ENCODE measurements at regions not wholly inside any gene's neighbourhood (a gene's known extent, or its start where the extent isn't known, plus 50 kb on each side); places are given as distances from the start of the nearest gene placed in this dataset.
"Not testable (repeated sequence)": the region's sequence is repeated elsewhere in the genome, so short reads cannot be mapped to it uniquely, and the experiment has no call there.

DNA sequence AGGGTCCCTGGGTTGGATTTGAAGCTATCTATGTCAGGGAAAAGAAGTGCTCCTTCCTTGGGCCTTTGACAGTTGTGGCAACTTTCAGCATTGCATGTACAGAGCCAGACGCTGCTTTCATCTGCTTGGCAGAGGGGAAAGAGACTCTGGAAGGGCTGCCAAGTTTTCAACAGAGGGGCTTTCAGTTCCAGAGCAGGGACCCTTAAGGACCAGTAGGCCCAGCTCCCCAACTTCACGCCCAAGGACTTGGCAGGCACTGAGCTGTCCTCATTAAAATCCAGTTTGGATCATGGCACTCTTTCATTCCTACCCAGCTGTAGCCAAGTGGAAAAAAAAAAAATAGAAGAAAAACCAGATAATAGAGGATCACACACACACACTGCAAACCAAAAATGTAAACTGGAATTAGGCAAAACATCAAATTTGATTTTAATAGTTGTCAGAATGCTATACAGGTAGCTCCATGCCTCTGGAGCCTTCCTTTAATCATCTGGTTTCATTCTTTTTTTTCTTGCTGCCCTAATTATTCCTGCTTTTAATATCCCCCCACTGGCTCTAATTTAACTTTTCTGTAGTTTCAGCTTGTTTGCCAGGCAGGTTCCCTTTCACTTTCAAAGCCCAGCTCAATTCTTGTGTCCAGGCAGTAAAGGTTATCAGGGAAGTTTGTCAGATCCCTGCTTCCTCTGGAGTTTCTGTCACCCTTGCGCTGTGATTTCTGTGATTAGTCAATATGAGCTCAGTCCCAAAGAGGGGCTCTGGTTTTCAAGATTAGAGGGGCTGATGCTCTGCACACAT, 702.6 kb upstream of the CDH8 start:
- no peak overlapping the region for H3K4me2 ChIP-seq (ENCODE audit: low read depth, low read length, poor library complexity, severe bottlenecking)
- no peak for DNase-seq
- H3K79me2 ChIP-seq (ENCODE audit: low read length): no peaks in the 10 kb centered on the region
- no peaks in the 10 kb centered on the region for H4K20me1 ChIP-seq (ENCODE audit: insufficient read depth, low read depth, low read length)
- no peak overlapping the region for H3K27ac ChIP-seq (ENCODE audit: low read length)
- no peaks in the 10 kb centered on the region for H3K4me1 ChIP-seq (ENCODE audit: low read length)
- H3K9me2 ChIP-seq (replicated peaks; ENCODE audit: insufficient read depth, low read length): no peaks in the 10 kb centered on the region
- no peak overlapping the region for H2AFZ ChIP-seq (ENCODE audit: low read length)
- H3K4me3 ChIP-seq (ENCODE audit: low read length): no peak overlapping the region
- no peaks in the 10 kb centered on the region for H3K27me3 ChIP-seq (ENCODE audit: low read length)
- H3K9ac ChIP-seq (ENCODE audit: low read length): no peak overlapping the region
- no peaks in the 10 kb centered on the region for H3K36me3 ChIP-seq (ENCODE audit: insufficient read depth, low read length)
- peaks cover 27% of the 10 kb centered on the region for H3K9me3 ChIP-seq (ENCODE audit: low read length)

DNA sequence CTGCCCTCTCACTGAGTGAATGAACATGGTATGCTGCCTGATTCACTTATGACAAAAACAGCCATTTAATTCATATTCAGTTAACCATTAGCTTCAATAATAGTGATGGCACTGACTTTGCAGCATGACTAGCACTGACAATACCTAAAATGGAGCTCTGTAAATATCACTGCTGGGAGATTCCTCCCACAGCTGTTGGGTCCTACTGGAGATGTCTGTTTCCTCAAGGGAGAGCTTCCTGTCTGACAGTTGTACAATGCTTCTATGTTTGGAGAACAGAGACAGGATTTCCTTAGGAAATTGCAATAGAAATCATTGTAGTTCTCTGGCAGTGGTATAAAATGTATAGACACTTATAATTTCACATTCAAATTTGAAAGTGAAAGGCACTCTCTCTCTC, 695.9 kb upstream of the CDH8 start:
- peaks cover 13% of the 10 kb centered on the region for H3K9me3 ChIP-seq (ENCODE audit: low read length)
- H3K9me2 ChIP-seq (replicated peaks; ENCODE audit: insufficient read depth, low read length): no peaks in the 10 kb centered on the region; the same call in 1 of the 2 replicates
- H2AFZ ChIP-seq (ENCODE audit: low read length): no peak overlapping the region
- no peaks in the 10 kb centered on the region for H3K79me2 ChIP-seq (ENCODE audit: low read length)
- no peak overlapping the region for H3K4me3 ChIP-seq (ENCODE audit: low read length)
- no peak overlapping the region for H3K4me2 ChIP-seq (ENCODE audit: low read depth, low read length, poor library complexity, severe bottlenecking)
- no peak overlapping the region for H3K27ac ChIP-seq (ENCODE audit: low read length)
- no peaks in the 10 kb centered on the region for H4K20me1 ChIP-seq (ENCODE audit: insufficient read depth, low read depth, low read length)
- DNase-seq: no peak
- H3K36me3 ChIP-seq (ENCODE audit: insufficient read depth, low read length): no peaks in the 10 kb centered on the region
- H3K27me3 ChIP-seq (ENCODE audit: low read length): no peaks in the 10 kb centered on the region
- H3K9ac ChIP-seq (ENCODE audit: low read length): no peak overlapping the region
- no peaks in the 10 kb centered on the region for H3K4me1 ChIP-seq (ENCODE audit: low read length)

DNA sequence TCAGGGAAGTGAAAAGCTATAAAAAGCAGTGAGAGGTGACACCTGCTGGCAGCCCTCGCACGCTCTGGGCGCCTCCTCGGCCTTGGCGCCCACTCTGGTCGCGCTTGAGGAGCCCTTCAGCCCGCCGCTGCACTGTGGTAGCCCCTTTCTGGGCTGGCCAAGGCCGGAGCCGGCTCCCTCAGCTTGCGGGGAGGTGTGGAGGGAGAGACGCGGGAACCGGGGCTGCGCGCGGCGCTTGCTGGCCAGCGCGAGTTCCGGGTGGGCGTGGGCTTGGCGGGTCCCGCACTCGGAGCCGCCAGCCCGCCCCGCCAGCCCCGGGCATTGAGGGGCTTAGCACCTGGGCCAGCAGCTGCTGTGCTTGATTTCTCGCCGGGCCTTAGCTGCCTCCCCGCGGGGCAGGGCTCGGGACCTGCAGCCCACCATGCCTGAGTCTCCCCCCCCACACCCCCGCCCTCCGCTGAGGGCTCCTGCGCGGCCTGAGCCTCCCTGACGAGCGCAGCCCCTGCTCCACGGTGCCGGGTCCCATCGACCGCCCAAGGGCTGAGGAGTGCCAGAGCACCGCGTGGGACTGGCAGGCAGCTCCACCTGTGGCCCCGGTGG, 688.5 kb upstream of the CDH8 start:
- H4K20me1 ChIP-seq (ENCODE audit: insufficient read depth, low read depth, low read length); H3K4me1 ChIP-seq (ENCODE audit: low read length); H3K27me3 ChIP-seq (ENCODE audit: low read length); H3K79me2 ChIP-seq (ENCODE audit: low read length); H3K27ac ChIP-seq (ENCODE audit: low read length); DNase-seq; H3K9ac ChIP-seq (ENCODE audit: low read length); H3K9me2 ChIP-seq (replicated peaks; ENCODE audit: insufficient read depth, low read length); H2AFZ ChIP-seq (ENCODE audit: low read length); H3K4me2 ChIP-seq (ENCODE audit: low read depth, low read length, poor library complexity, severe bottlenecking); H3K4me3 ChIP-seq (ENCODE audit: low read length); H3K36me3 ChIP-seq (ENCODE audit: insufficient read depth, low read length): not testable (repeated sequence)
- H3K9me3 ChIP-seq (ENCODE audit: low read length): peaks cover 27% of the 10 kb centered on the region

DNA sequence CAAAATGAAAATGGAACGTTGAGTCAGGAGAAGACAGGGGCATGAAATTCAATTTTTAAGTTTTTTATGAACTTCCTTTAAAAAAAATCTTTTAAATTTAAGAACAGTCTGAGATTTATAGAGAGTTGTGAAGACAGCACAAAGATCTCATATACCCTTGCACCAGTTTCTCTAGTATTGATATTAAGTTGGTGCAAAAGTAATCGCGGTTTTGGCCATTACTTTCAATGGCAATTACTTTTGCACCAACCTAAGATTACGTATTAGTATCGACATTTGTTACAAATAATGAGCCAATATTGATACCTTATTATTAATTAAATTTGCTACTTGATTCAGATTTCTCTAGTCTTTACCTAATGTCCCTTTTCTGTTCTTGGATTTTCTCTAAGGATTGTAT, 684.4 kb upstream of the CDH8 start:
- Histone ChIP-seq H3K4me1 (ENCODE audit: low read length) (no peaks in the 10 kb centered on the region), H3K79me2 (ENCODE audit: low read length) (no peaks in the 10 kb centered on the region), H3K27ac (ENCODE audit: low read length) (no peak overlapping the region), H2AFZ (ENCODE audit: low read length) (no peak overlapping the region), H3K36me3 (ENCODE audit: insufficient read depth, low read length) (no peaks in the 10 kb centered on the region), H4K20me1 (ENCODE audit: insufficient read depth, low read depth, low read length) (no peaks in the 10 kb centered on the region), H3K4me2 (ENCODE audit: low read depth, low read length, poor library complexity, severe bottlenecking) (no peak overlapping the region), H3K9ac (ENCODE audit: low read length) (no peak overlapping the region), H3K27me3 (ENCODE audit: low read length) (no peaks in the 10 kb centered on the region), H3K4me3 (ENCODE audit: low read length) (no peak overlapping the region), H3K9me3 (ENCODE audit: low read length) (peaks cover 22% of the 10 kb centered on the region), H3K9me2 (replicated peaks; ENCODE audit: insufficient read depth, low read length) (no peaks in the 10 kb centered on the region)
- no peak for DNase-seq

DNA sequence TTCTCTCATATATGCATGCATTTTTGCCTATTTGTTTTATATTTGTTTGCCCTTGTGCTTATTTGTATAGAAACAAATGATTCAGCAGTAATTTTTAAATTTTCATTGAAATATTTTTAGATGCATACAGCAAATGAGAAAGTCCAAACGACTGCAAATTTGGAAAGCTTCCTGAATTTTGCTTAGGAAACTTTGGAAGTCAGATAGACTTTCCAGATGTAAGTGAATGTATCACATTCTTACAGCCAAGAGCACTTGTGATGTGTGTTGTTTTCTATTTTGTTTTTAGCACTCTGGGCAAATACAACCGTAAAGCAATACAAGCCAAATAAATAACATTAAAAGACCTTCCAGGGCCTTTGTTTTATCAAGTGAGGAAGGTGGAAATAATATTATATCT, 680.8 kb upstream of the CDH8 start:
- H4K20me1 ChIP-seq (ENCODE audit: insufficient read depth, low read depth, low read length): no peaks in the 10 kb centered on the region
- H3K27me3 ChIP-seq (ENCODE audit: low read length): no peaks in the 10 kb centered on the region
- no peaks in the 10 kb centered on the region for H3K36me3 ChIP-seq (ENCODE audit: insufficient read depth, low read length)
- no peak overlapping the region for H3K27ac ChIP-seq (ENCODE audit: low read length)
- no peak for DNase-seq
- H3K4me3 ChIP-seq (ENCODE audit: low read length): no peak overlapping the region
- H3K4me2 ChIP-seq (ENCODE audit: low read depth, low read length, poor library complexity, severe bottlenecking): no peak overlapping the region
- H2AFZ ChIP-seq (ENCODE audit: low read length): no peak overlapping the region
- H3K9me3 ChIP-seq (ENCODE audit: low read length): peaks cover 14% of the 10 kb centered on the region
- H3K79me2 ChIP-seq (ENCODE audit: low read length): no peaks in the 10 kb centered on the region
- H3K9ac ChIP-seq (ENCODE audit: low read length): no peak overlapping the region
- H3K9me2 ChIP-seq (replicated peaks; ENCODE audit: insufficient read depth, low read length): no peaks in the 10 kb centered on the region
- no peaks in the 10 kb centered on the region for H3K4me1 ChIP-seq (ENCODE audit: low read length)

DNA sequence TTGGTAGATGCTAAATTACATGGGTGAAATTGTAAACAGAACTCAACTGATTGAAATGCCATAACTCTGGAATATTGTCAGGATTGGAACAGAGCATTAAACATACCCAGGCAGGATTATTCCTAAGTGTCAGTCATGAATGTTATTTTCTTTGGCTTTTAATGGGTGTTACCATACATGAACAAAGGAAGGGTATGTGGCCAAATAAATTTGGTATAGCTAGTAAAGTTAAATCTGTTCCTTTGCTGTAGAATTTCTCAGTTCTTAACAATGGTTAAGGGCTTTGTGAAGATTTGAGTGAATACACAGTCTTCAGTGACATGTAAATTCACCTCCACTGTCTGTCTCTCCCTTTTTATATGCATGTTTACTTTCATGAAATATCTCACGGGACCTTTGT, 679.5 kb upstream of the CDH8 start:
- no peak overlapping the region for H3K4me3 ChIP-seq (ENCODE audit: low read length)
- H2AFZ ChIP-seq (ENCODE audit: low read length): no peak overlapping the region
- H3K4me1 ChIP-seq (ENCODE audit: low read length): no peaks in the 10 kb centered on the region
- no peaks in the 10 kb centered on the region for H3K79me2 ChIP-seq (ENCODE audit: low read length)
- no peak overlapping the region for H3K27ac ChIP-seq (ENCODE audit: low read length)
- H4K20me1 ChIP-seq (ENCODE audit: insufficient read depth, low read depth, low read length): no peaks in the 10 kb centered on the region
- H3K36me3 ChIP-seq (ENCODE audit: insufficient read depth, low read length): no peaks in the 10 kb centered on the region
- no peak overlapping the region for H3K9ac ChIP-seq (ENCODE audit: low read length)
- no peaks in the 10 kb centered on the region for H3K9me2 ChIP-seq (replicated peaks; ENCODE audit: insufficient read depth, low read length)
- H3K9me3 ChIP-seq (ENCODE audit: low read length): peaks cover 13% of the 10 kb centered on the region
- H3K4me2 ChIP-seq (ENCODE audit: low read depth, low read length, poor library complexity, severe bottlenecking): no peak overlapping the region
- H3K27me3 ChIP-seq (ENCODE audit: low read length): no peaks in the 10 kb centered on the region
- DNase-seq: no peak

DNA sequence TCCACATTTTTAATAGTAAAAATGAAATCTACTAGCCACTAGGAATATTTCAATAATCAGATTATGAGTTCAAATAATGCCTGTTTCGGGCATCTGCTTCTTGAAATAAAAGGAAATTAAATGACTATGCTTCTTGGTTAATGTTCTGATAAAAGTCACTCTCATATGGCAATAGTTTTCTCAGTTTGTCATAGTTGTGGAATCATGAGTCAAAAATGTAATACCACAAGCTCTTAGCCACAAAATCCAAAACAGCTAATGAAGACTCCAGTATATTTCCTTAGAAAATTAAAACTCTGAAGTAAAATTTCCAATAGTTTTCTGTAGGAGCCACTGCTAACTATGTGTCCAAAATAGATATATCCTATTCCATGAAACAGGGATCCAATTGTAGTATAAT, 676.3 kb upstream of the CDH8 start:
- no peaks in the 10 kb centered on the region for H3K4me1 ChIP-seq (ENCODE audit: low read length)
- H3K27ac ChIP-seq (ENCODE audit: low read length): no peak overlapping the region
- H3K27me3 ChIP-seq (ENCODE audit: low read length): no peaks in the 10 kb centered on the region
- no peak overlapping the region for H2AFZ ChIP-seq (ENCODE audit: low read length)
- no peak overlapping the region for H3K4me3 ChIP-seq (ENCODE audit: low read length)
- H3K36me3 ChIP-seq (ENCODE audit: insufficient read depth, low read length): no peaks in the 10 kb centered on the region
- no peaks in the 10 kb centered on the region for H3K9me2 ChIP-seq (replicated peaks; ENCODE audit: insufficient read depth, low read length)
- no peak overlapping the region for H3K9ac ChIP-seq (ENCODE audit: low read length)
- DNase-seq: no peak
- H4K20me1 ChIP-seq (ENCODE audit: insufficient read depth, low read depth, low read length): no peaks in the 10 kb centered on the region
- H3K4me2 ChIP-seq (ENCODE audit: low read depth, low read length, poor library complexity, severe bottlenecking): no peak overlapping the region
- H3K79me2 ChIP-seq (ENCODE audit: low read length): no peaks in the 10 kb centered on the region
- H3K9me3 ChIP-seq (ENCODE audit: low read length): peaks cover 11% of the 10 kb centered on the region

DNA sequence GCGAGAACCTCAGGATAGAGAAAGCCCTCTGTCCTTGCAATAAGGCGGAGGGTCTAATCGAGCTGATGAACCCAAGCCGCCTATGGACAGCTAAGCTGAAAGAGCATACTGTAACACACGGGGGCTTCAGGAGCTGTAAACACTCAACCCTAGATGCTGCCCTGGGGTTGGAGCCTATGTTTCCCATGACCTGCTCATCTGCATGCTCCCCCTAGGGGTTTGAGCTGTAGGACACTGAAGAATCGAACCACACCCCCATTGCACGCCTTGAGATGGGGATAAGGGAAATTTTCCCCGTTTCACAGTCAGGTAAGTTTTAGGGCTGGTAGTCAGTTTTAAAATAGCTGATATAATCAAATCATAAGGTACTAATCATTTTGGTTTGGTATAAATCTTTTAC, 675.6 kb upstream of the CDH8 start:
- no peak overlapping the region for H3K4me3 ChIP-seq (ENCODE audit: low read length)

More for the DNA sequence above, 675.6 kb upstream of the CDH8 start:
- Histone ChIP-seq H3K36me3 (ENCODE audit: insufficient read depth, low read length) (no peaks in the 10 kb centered on the region), H3K27me3 (ENCODE audit: low read length) (no peaks in the 10 kb centered on the region), H3K9ac (ENCODE audit: low read length) (no peak overlapping the region), H3K27ac (ENCODE audit: low read length) (no peak overlapping the region), H3K4me1 (ENCODE audit: low read length) (no peaks in the 10 kb centered on the region), H3K4me2 (ENCODE audit: low read depth, low read length, poor library complexity, severe bottlenecking) (no peak overlapping the region), H3K9me2 (replicated peaks; ENCODE audit: insufficient read depth, low read length) (no peaks in the 10 kb centered on the region), H3K9me3 (ENCODE audit: low read length) (peaks cover 11% of the 10 kb centered on the region), H4K20me1 (ENCODE audit: insufficient read depth, low read depth, low read length) (no peaks in the 10 kb centered on the region), H2AFZ (ENCODE audit: low read length) (no peak overlapping the region), H3K79me2 (ENCODE audit: low read length) (no peaks in the 10 kb centered on the region)
- DNase-seq: no peak

Measured in Karpas-422 (cell line).